HG02885 (cell line): ENCODE measurements at regions not wholly inside any gene's neighbourhood (a gene's known extent, or its start where the extent isn't known, plus 50 kb on each side); places are given as distances from the start of the nearest gene placed in this dataset.

Experiments
- ATAC-seq: cut with Tn5 transposase; IDR thresholded peaks from one replicate; pipeline ENCODE4 v1.9.1; 2021; ENCODE audit warnings: mild to moderate bottlenecking; ENCODE audit not compliant: unreplicated experiment, poor library complexity

- no peak for ATAC-seq
Observed at GRCh38 chr20:7722564-7722963, 217.7 kb downstream of the HAO1 start.

DNA sequence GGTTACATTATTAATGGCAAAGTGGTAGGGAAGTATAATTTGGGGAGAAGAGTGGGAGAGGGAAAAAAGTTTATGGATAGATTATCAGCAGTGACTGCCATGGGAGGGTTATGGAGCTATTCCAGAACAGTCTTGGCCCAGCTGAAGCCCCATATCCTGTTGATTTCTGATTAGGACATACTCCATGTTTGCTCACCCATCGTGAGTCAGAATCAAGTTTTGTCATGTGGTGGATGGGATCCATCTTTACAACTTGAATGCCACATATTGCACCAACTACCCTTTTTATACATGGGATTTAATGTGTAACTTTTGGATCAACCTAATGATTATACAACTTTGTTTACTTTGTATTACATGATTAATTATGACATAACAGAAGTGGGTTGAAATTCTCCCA, 217.0 kb downstream of the HAO1 start:
- ATAC-seq: no peak

- ATAC-seq: no peak
Observed at GRCh38 chr20:7728338-7728737, 211.9 kb downstream of the HAO1 start.

- no peak for ATAC-seq
Observed at GRCh38 chr20:7734216-7734615, 206.0 kb downstream of the HAO1 start.

DNA sequence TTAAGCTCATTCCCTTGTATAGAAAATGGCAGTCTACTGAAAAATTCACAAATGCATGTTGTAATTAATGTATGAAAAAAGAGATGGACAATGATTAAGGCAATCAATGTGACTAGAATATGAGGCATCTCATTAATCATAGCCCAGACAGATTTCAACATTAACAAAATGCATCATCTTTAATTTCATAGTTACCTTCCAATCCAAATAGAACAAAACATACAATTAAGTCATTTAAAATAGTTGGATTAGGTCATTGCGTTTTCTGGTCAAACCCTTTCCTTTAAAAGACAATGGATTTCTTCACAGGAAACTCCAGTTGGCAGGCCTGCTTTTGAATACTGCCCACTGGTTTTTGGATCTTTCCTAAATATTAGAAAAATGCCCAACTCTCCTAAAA, 203.9 kb downstream of the HAO1 start:
- ATAC-seq: no peak

- ATAC-seq: no peak
Observed at GRCh38 chr20:7741866-7742265, 198.4 kb downstream of the HAO1 start.

DNA sequence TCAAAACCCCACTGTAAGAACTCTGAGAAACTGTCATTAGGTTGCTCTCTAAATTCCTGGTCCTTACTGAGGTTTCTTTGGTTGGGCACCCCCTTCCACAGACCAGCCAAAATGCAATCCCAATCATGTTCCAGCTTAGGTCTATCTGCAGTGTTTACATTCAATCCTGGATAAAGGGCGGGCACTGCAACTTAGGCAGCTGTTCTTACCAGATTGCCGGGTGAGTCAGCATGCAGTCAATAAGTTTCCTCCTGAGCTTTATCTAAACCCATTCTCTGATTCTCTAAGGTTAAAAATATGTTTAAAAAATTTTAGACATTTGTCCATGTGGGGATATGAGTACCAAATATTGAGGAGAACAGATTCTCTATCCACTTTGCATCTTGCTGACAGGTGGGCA, 197.8 kb downstream of the HAO1 start:
- no peak for ATAC-seq

DNA sequence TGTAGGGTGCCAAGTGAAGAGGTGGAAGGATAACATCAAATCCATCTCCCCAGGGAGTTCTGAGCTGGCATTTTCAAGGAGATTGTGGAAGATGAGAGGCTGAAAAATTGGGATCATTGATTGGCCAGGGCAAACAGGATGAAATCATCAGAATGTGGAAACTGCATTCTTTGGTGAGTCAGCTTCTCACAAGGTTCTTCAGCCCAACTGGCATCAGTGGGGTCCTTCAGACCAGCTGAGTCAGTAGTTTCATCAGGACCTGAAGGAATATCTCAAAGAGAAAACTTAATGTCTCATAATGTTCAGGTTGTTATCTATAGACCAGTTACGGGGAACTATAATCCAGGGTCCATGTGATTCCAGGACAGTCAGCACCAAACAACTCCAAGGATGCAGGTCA, 195.8 kb downstream of the HAO1 start:
- no peak for ATAC-seq

DNA sequence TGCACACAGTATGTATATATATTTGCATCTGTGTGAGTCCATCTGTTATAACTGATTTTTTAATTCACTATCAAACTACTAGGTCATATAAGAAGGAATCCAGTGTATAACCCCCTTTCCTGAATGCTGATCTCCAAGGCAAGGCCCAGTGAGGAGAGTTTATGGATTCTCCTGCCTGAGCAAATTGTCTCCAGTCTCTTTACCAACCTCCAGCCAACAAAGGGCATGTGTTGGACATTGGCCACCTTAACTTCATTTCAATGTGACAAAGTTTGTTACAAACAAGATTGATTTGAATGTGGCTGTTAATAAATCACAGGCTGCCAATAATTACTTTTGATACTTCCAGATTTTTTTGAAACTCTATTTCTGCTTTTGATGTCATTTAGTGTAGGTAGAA, 191.6 kb downstream of the HAO1 start:
- no peak for ATAC-seq

DNA sequence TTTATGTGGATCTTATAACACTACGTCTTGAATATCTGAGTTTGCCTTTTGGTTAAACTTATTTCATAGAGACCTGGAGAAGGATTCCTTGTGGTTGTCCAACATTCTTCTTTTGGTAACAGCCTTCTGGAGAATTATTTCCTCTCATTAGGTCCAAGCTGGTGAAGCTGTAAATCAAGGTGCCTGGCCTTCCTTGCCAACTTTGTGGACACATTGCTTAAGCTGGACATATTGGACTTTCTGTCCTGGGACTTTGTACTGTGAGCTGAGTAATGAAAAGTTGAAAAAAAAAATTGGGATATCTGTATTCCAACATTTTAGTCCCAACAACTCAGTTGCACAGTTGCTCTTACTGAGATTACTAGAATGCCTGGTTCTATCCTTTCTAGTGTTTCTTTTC, 186.2 kb downstream of the HAO1 start:
- ATAC-seq: no peak

DNA sequence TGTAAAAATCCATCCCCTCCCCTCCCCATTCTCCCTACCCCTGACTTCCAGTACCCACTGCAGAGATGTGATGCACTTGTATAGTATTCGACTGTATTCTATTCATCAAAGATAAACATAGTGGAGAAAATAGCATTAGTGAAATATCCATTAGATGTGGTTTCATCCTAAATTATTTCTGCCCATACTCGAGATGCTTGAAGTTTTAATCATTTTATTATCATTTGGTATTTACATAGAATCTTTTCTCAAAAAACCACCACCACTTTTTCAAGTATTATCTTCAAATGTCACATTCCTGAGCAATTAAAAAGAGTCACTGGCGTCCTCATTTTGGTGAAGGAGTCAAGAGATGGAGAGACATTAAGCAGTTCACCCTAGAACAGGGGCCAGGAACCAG, 181.9 kb downstream of the HAO1 start:
- ATAC-seq: no peak

- ATAC-seq: no peak
Observed at GRCh38 chr20:7760247-7761031, 179.8 kb downstream of the HAO1 start.

DNA sequence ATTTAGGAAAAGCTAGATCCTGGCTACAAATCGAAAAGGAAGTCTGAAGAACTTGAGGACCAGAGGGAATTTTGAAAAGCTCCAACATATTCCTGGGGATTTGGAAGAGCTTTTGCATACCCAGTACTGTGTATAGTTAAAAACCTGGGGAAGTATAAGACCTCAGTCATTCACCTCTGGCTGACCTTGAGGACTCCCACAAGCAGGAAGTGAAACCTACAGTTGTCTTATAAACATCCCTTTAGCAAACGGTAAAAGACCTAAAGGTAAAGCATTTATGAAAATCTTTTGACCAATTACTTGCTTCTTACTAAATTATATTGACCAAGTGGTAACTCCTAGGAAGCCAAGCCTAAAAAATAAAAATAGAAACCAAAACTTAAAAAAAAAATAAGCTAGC, 175.0 kb downstream of the HAO1 start:
- peak; percentile 92 for ATAC-seq

DNA sequence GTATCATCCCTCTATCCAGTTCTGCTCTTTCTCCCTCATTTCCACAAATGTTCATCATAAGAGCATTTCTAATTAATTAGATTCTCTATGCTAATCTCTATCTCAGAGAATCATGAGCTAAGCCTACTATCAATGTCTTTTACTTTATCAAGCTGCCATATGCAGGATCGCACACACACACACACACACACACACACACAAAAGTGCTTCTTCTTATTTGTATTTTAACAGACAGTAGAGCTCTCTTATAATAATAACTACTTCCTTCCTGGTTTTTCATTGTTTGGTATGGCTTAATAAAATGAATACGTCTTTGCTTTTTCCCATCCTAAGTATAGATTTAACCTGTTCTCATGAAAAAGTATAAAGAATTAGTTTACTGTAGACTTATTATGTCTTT, 170.2 kb downstream of the HAO1 start:
- no peak for ATAC-seq

GRCh38 chr20:7770578-7770977, 169.7 kb downstream of the HAO1 start:
- ATAC-seq: peak; percentile 93

- ATAC-seq: no peak
Observed at GRCh38 chr20:7772371-7772770, 167.9 kb downstream of the HAO1 start.

- ATAC-seq: no peak
Observed at GRCh38 chr20:7773511-7773910, 166.7 kb downstream of the HAO1 start.

DNA sequence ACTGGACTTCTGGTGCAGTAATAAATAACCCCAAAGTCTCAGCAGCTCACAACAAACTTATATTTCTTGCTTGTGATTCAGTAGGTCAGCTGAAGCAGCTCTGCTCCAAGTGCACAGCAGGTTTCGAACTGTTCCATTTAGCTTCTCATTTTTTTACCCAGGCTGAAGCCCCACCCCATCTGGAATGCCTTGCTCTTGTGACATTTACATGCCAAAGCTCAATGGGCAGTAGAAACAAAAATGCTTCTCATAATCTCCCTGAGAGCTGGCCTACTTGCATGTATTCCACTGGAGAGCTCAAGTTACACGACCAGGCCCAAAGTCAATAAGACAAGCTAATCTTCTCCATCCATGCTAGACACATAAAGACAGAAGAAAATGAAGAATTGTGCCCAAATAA, 165.2 kb downstream of the HAO1 start:
- no peak for ATAC-seq

- no peak for ATAC-seq
Observed at GRCh38 chr20:7776148-7776547, 164.1 kb downstream of the HAO1 start.

DNA sequence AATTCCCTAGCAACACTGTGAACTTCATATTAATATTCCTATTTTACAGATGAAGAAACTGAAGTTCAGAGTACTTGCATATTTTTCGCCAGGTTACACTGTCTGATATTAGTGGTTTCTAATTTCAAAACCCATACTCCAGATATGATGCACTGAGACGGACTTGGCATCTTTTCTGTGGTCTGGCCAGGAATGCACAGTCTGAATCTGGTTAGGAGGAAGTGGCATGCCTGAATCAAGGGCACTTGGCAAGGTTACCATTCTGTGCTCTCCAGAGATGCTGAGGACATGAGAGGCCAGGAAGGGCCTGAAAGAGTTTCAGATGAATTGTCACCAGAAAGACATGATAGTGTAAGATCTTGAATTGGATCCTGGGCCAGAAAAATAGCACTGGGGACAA, 150.1 kb downstream of the HAO1 start:
- ATAC-seq: no peak

GRCh38 chr20:7792150-7792869, 147.9 kb downstream of the HAO1 start:
- ATAC-seq: no peak

DNA sequence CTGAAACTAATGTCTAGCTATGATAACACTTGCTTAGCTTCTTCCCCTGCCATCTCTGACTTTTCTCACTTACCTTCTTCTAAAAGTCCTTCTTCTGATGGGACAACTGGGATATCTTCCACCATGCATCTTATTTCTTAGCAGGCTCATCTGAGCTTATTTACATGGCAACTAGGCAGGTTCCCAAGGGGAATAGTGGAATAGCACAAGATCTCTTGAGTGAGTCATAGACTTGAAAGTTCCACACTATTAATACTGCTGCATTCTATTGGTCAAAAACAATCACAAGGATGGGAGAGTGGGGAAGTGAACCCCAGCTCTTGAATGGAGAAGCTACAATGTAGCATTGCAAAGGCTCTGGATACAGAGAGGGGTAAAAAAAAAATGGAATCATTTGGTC, 142.1 kb downstream of the HAO1 start:
- no peak for ATAC-seq
